K562 (cell line): ENCODE measurements at regions not wholly inside any gene's neighbourhood (a gene's known extent, or its start where the extent isn't known, plus 50 kb on each side); places are given as distances from the start of the nearest gene placed in this dataset.

Source experiments
- ATAC-seq: fragments of 200-7000 bp; cut with Tn5 transposase; 3 replicates; pipeline ENCODE4 v1.9.1; 2020; ENCODE audit warnings: moderate library complexity
- BruUV-seq: library from RNA; stranded (reverse); fragments of 400-500 nt; replicated peaks from 2 replicates; lab custom pipeline; 2021; lab: Mats Ljungman, UMichigan
- CTCF ChIA-PET: fragments of 300-600 bp; formaldehyde crosslinking; extraction: SDS; loops from one replicate; lab custom pipeline; 2021; ENCODE audit warnings: low intra/inter-chr PET ratio; lab: Yijun Ruan, JAX
- POLR2A ChIA-PET: fragments of 300-600, 350-650 bp; sonication (Branson Sonifier 250); formaldehyde crosslinking; extraction: SDS; loops from one replicate; lab custom pipeline; 2021; ENCODE audit warnings: antibody characterized with exemption, inconsistent platforms; lab: Yijun Ruan, JAX
- DNase-seq, 4 experiments: peaks; one replicate each; pipeline versions ENCODE4 v3.0.0 to v3.0.0-alpha.2; 2011 to 2018; ENCODE audit warnings: low spot score in 3 of 4, mixed read lengths in 3 of 4; ENCODE audit errors: extremely low read depth in 1 of 4
- FAIRE-seq: peaks from 2 replicates; lab custom pipeline; 2011; peaks lifted over from hg19 to GRCh38; lab: Jason Lieb, UNC
- H2AFZ ChIP-seq: 2 replicates; pipeline ENCODE4 v1.6.0; 2011; ENCODE audit warnings: low read depth, low read length, control low read depth, inconsistent platforms
- H3K27ac ChIP-seq: fragments of 200-600 bp; 3 replicates; pipeline ENCODE4 v1.8.0; 2011; ENCODE audit warnings: low read depth, mild to moderate bottlenecking, control low read depth, inconsistent platforms, low read length, moderate library complexity, mixed read lengths; ENCODE audit errors: extremely low read depth
- H3K27me3 ChIP-seq, 2 experiments: fragments of 300-600 bp in 1 of 2; 2 replicates in 1 of 2; 3 replicates in 1 of 2; pipeline versions ENCODE4 v1.6.0 to v1.8.0; 2011; ENCODE audit warnings: inconsistent platforms in 2 of 2, low read length in 2 of 2, mild to moderate bottlenecking in 1 of 2, mixed read lengths in 1 of 2, moderate library complexity in 1 of 2; ENCODE audit not compliant: control insufficient read depth in 2 of 2, insufficient read depth in 2 of 2
- H3K36me3 ChIP-seq: fragments of 300-600 bp; 3 replicates; pipeline ENCODE4 v1.8.0; 2011; ENCODE audit warnings: mild to moderate bottlenecking, low read length, inconsistent platforms; ENCODE audit not compliant: control insufficient read depth, insufficient read depth
- H3K4me1 ChIP-seq, 2 experiments: fragments of 200-600 bp in 1 of 2; replicated peaks in 1 of 2; 2 replicates in 1 of 2; 3 replicates in 1 of 2; pipeline versions ENCODE4 v1.5.1 to v1.8.0; 2011; ENCODE audit warnings: inconsistent platforms in 2 of 2, low read length in 2 of 2, mild to moderate bottlenecking in 1 of 2, mixed read lengths in 1 of 2, moderate library complexity in 1 of 2; ENCODE audit not compliant: control insufficient read depth in 2 of 2, insufficient read depth in 2 of 2
- H3K4me2 ChIP-seq: 2 replicates; pipeline ENCODE4 v1.6.1; 2011; ENCODE audit warnings: low read length, control low read depth, inconsistent platforms, mixed read lengths; ENCODE audit not compliant: insufficient read depth
- H3K4me3 ChIP-seq: fragments of 200-600 bp; sonication (generic), shearing (Covaris generic); 2 replicates; pipeline ENCODE4 v1.5.1; 2016; ENCODE audit warnings: control low read depth, inconsistent platforms
- H3K79me2 ChIP-seq: fragments of 200-600 bp; 3 replicates; pipeline ENCODE4 v1.8.0; 2011; ENCODE audit warnings: low read length, inconsistent platforms; ENCODE audit not compliant: control insufficient read depth, insufficient read depth
- H3K9ac ChIP-seq, 2 experiments: 2 replicates each; pipeline versions ENCODE4 v1.6.0 to v1.6.1; 2011; ENCODE audit warnings: low read depth in 2 of 2, low read length in 2 of 2, control low read depth in 1 of 2, inconsistent platforms in 1 of 2, mild to moderate bottlenecking in 1 of 2, mixed read lengths in 1 of 2; ENCODE audit not compliant: insufficient read depth in 1 of 2
- H3K9me1 ChIP-seq: one replicate; pipeline ENCODE4 v1.6.0; 2011; ENCODE audit warnings: inconsistent platforms, mild to moderate bottlenecking, low read length, moderate library complexity; ENCODE audit not compliant: control insufficient read depth, insufficient read depth
- H3K9me3 ChIP-seq: replicated peaks from 2 replicates; pipeline ENCODE4 v1.5.1; 2011; ENCODE audit warnings: low read depth, low read length, inconsistent platforms; ENCODE audit not compliant: control insufficient read depth, insufficient read depth
- H4K20me1 ChIP-seq: replicated peaks from 2 replicates; pipeline ENCODE4 v1.6.1; 2011; ENCODE audit warnings: low read length, inconsistent platforms, mixed read lengths; ENCODE audit not compliant: control insufficient read depth, insufficient read depth
- ATF1 ChIP-seq, 2 experiments: fragments of 450-650 bp in 1 of 2; IDR thresholded peaks; 2 replicates each; pipeline ENCODE4 v1.6.1; 2016; ENCODE audit warnings: missing compliant biosample characterization in 1 of 2, missing genetic modification characterization in 1 of 2
- CEBPB ChIP-seq: fragments of 450-650 bp; IDR thresholded peaks from 2 replicates; pipeline ENCODE4 v1.6.1; 2016; ENCODE audit warnings: missing genetic modification characterization, missing compliant biosample characterization
- CEBPG ChIP-seq, 3 experiments: fragments of 200-800 bp in 1 of 3; sonication (Bioruptor generic) in 1 of 3; sonication (generic) in 1 of 3; formaldehyde crosslinking in 1 of 3; IDR thresholded peaks in 2 of 3; conservative IDR thresholded peaks in 1 of 3; 2 replicates each; pipeline versions ENCODE4 v1.6.1 to v1.8.0; 2016 to 2022; ENCODE audit warnings: missing compliant biosample characterization in 2 of 3, missing genetic modification characterization in 2 of 3, mild to moderate bottlenecking in 1 of 3, missing genetic modification reagents in 1 of 3
- DACH1 ChIP-seq: fragments of 450-650 bp; IDR thresholded peaks from 2 replicates; pipeline ENCODE4 v1.6.1; 2018; ENCODE audit not compliant: partially characterized antibody
- KDM1A ChIP-seq, 2 experiments: fragments of 450-650 bp; IDR thresholded peaks; 2 replicates each; pipeline ENCODE4 v1.6.1; 2016; ENCODE audit warnings: mild to moderate bottlenecking in 2 of 2
- PRPF4 ChIP-seq: fragments of 200-400 bp; formaldehyde crosslinking; IDR thresholded peaks from one replicate; pipeline ENCODE4 v1.6.1; 2017; ENCODE audit warnings: low read length, low read depth, mild to moderate bottlenecking; ENCODE audit not compliant: insufficient read depth, poor library complexity, severe bottlenecking
- RBM25 ChIP-seq: fragments of 200-400 bp; formaldehyde crosslinking; IDR thresholded peaks from 2 replicates; pipeline ENCODE4 v1.6.1; 2018; ENCODE audit warnings: low read length, low read depth, moderate library complexity; ENCODE audit not compliant: severe bottlenecking
- WGBS: fragments of 100-300 bp; shearing (Covaris generic); methylation state at CpG from one replicate; pipeline ENCODE4 v1.1.6; 2016; ENCODE audit warnings: low coverage, mixed read lengths; ENCODE audit not compliant: insufficient coverage; ENCODE audit errors: missing lambda C conversion rate; 5-methylcytosine and 5-hydroxymethylcytosine counted together
- in situ Hi-C: fragments of 300-500 bp; cut with MboI; formaldehyde crosslinking; loops from 4 replicates; pipeline ENCODE4 v1.15.0; 2018; ENCODE audit warnings: inconsistent platforms, mixed read lengths
- intact Hi-C: fragments of 100-400 bp; cut with micrococcal nuclease; formaldehyde crosslinking; loops from 2 replicates; pipeline ENCODE4 v1.14.2; 2022

- TF ChIP-seq ATF1 (CRISPR knock-in tag; IDR thresholded peaks at IDR 0.05): no peak
- TF ChIP-seq ATF1 (tag; IDR thresholded peaks at IDR 0.05): no peak
- TF ChIP-seq RBM25: no peak
- no peak for TF ChIP-seq PRPF4
- no peak for TF ChIP-seq DACH1
Measured at GRCh38 chr11:23866641-23867040, 630.2 kb upstream of the LUZP2 start (continued).

- FAIRE-seq (no peak), ATAC-seq (no peak), DNase-seq (no peak)
- CTCF ChIA-PET: no interaction called here
- intact Hi-C loops (no loop called here), in situ Hi-C loops (no loop called here)
- H3K36me3 ChIP-seq: no peaks in the 10 kb centered on the region
- H2AFZ ChIP-seq: no peak overlapping the region
- H3K27ac ChIP-seq: no peak overlapping the region
- H3K9ac ChIP-seq: no peak overlapping the region
- WGBS: 6% methylated on average over 2 of the region's 2 CpGs
- H4K20me1 ChIP-seq: no peaks in the 10 kb centered on the region
- H3K4me3 ChIP-seq: no peak overlapping the region
- H3K27me3 ChIP-seq: no peaks in the 10 kb centered on the region
- no peaks in the 10 kb centered on the region for H3K4me1 ChIP-seq
- POLR2A ChIA-PET: no interaction called here
- BruUV-seq: no TSS peak
- H3K9me3 ChIP-seq: no peaks in the 10 kb centered on the region
- no peaks in the 10 kb centered on the region for H3K79me2 ChIP-seq
- no peak for TF ChIP-seq KDM1A (IDR thresholded peaks at IDR 0.05)
- TF ChIP-seq CEBPB (tag): peak; percentile 39; the same call in 1 of the 2 replicates
- no peak for TF ChIP-seq CEBPG (CRISPR knock-in tag; IDR thresholded peaks at IDR 0.05)
- TF ChIP-seq CEBPG (tag; conservative IDR thresholded peaks at IDR 0.05 in 1 of 2, IDR thresholded peaks at IDR 0.05 in 1 of 2): peak in 1 of 2 experiments; percentile 76; a peak in 2 of 4 replicates
- H3K9me1 ChIP-seq: no peaks in the 10 kb centered on the region
- no peak overlapping the region for H3K4me2 ChIP-seq
Measured at GRCh38 chr11:23869671-23870070, 627.2 kb upstream of the LUZP2 start.
